PC-3 (cell line): ENCODE measurements at regions not wholly inside any gene's neighbourhood (a gene's known extent, or its start where the extent isn't known, plus 50 kb on each side); places are given as distances from the start of the nearest gene placed in this dataset.

ENCODE experiments used
- ATAC-seq: fragments of 200-7000 bp; cut with Tn5 transposase; 2 replicates; pipeline ENCODE4 v1.9.1; 2020; ENCODE audit warnings: mild to moderate bottlenecking, moderate library complexity
- BruUV-seq: library from RNA; stranded (reverse); fragments of 400-500 nt; replicated peaks from 2 replicates; lab custom pipeline; 2021; lab: Mats Ljungman, UMichigan
- CTCF ChIA-PET: fragments of 300-600 bp; sonication (Branson Sonifier 250); formaldehyde crosslinking; loops from one replicate; lab custom pipeline; 2022; ENCODE audit warnings: antibody characterized with exemption; lab: Charles Lee
- POLR2A ChIA-PET: fragments of 300-600 bp; sonication (Branson Sonifier 250); formaldehyde crosslinking; loops from one replicate; lab custom pipeline; 2022; ENCODE audit warnings: antibody characterized with exemption; ENCODE audit not compliant: unreplicated experiment; lab: Charles Lee
- DNase-seq: peaks from one replicate; pipeline ENCODE4 v3.0.0-alpha.2; 2015
- H2AFZ ChIP-seq: fragments of 300-600 bp; sonication (generic); 2 replicates; pipeline ENCODE4 v1.6.0; 2016; ENCODE audit warnings: antibody characterized with exemption, low read length
- H3F3A ChIP-seq: fragments of 300-600 bp; sonication (generic); one replicate; pipeline ENCODE4 v1.6.0; 2017; ENCODE audit warnings: antibody characterized with exemption, low read length, control low read depth, mild to moderate bottlenecking; ENCODE audit not compliant: unreplicated experiment
- H3K27ac ChIP-seq: fragments of 300-600 bp; sonication (generic); 2 replicates; pipeline ENCODE4 v1.5.1; 2016; ENCODE audit warnings: mild to moderate bottlenecking, low read length
- H3K27me3 ChIP-seq: fragments of 300-600 bp; sonication (generic); 2 replicates; pipeline ENCODE4 v1.6.1; 2016; ENCODE audit warnings: low read length, mixed read lengths
- H3K36me3 ChIP-seq: fragments of 300-600 bp; sonication (generic); 2 replicates; pipeline ENCODE4 v1.6.1; 2016; ENCODE audit warnings: low read depth, mixed run types, low read length, mixed read lengths
- H3K4me1 ChIP-seq: fragments of 300-600 bp; sonication (generic); 2 replicates; pipeline ENCODE4 v1.5.1; 2016; ENCODE audit warnings: low read length; ENCODE audit not compliant: insufficient read depth
- H3K4me2 ChIP-seq: fragments of 300-600 bp; sonication (generic); 2 replicates; pipeline ENCODE4 v1.6.0; 2016; ENCODE audit warnings: low read length
- H3K4me3 ChIP-seq: fragments of 300-600 bp; sonication (generic); 2 replicates; pipeline ENCODE4 v1.5.1; 2016; ENCODE audit warnings: mild to moderate bottlenecking, low read length, mixed read lengths
- H3K79me2 ChIP-seq: fragments of 300-600 bp; sonication (generic); 2 replicates; pipeline ENCODE4 v1.6.1; 2017; ENCODE audit warnings: low read length, mixed read lengths
- H3K9ac ChIP-seq: fragments of 300-600 bp; sonication (generic); 2 replicates; pipeline ENCODE4 v1.6.0; 2016; ENCODE audit warnings: mild to moderate bottlenecking, low read length
- H3K9me2 ChIP-seq: fragments of 300-600 bp; sonication (generic); replicated peaks from 2 replicates; pipeline ENCODE4 v1.6.1; 2016; ENCODE audit warnings: mixed run types, low read length, mixed read lengths
- H3K9me3 ChIP-seq: fragments of 300-600 bp; sonication (generic); 2 replicates; pipeline ENCODE4 v1.6.1; 2016; ENCODE audit warnings: low read length, mixed read lengths
- H4K20me1 ChIP-seq: fragments of 300-600 bp; sonication (generic); 2 replicates; pipeline ENCODE4 v1.6.1; 2016; ENCODE audit warnings: low read length, mixed read lengths
- CTCF ChIP-seq: fragments of 300-600 bp; sonication (generic); conservative IDR thresholded peaks from 2 replicates; pipeline ENCODE4 v1.5.1; 2017; ENCODE audit warnings: antibody characterized with exemption, low read depth, mild to moderate bottlenecking, low read length
- EZH2 ChIP-seq: fragments of 300-600 bp; sonication (generic); IDR thresholded peaks from one replicate; pipeline ENCODE4 v1.6.1; 2017; ENCODE audit warnings: antibody characterized with exemption, mild to moderate bottlenecking, low read length; ENCODE audit not compliant: unreplicated experiment
- EZH2phosphoT487 ChIP-seq: fragments of 300-600 bp; sonication (generic); IDR thresholded peaks from 2 replicates; pipeline ENCODE4 v1.6.1; 2018; ENCODE audit warnings: mild to moderate bottlenecking, antibody characterized with exemption, low read length, borderline replicate concordance
- intact Hi-C: fragments of 100-400 bp; cut with micrococcal nuclease; formaldehyde crosslinking; loops from 2 replicates; pipeline ENCODE4 v1.9.0; 2023

- no peaks in the 10 kb centered on the region for H3K9me3 ChIP-seq
- H3K36me3 ChIP-seq: no peaks in the 10 kb centered on the region
- H3K79me2 ChIP-seq: no peaks in the 10 kb centered on the region
- H3K4me3 ChIP-seq: no peak overlapping the region
- no peaks in the 10 kb centered on the region for H3K4me1 ChIP-seq
- no peak overlapping the region for H3K9ac ChIP-seq
- no peaks in the 10 kb centered on the region for H3F3A ChIP-seq
- H3K4me2 ChIP-seq: no peak overlapping the region
- ATAC-seq (no peak), DNase-seq (no peak)
- H4K20me1 ChIP-seq: no peaks in the 10 kb centered on the region
- ChIA-PET POLR2A (no interaction called here), CTCF (no interaction called here)
- TF ChIP-seq EZH2: no peak
- no peak for TF ChIP-seq EZH2phosphoT487
- no peak for TF ChIP-seq CTCF
- intact Hi-C loops: no loop called here
- no TSS peak for BruUV-seq
- H3K9me2 ChIP-seq: no peaks in the 10 kb centered on the region
- H3K27ac ChIP-seq: no peak overlapping the region
- no peak overlapping the region for H2AFZ ChIP-seq
- H3K27me3 ChIP-seq: peaks cover 88% of the 10 kb centered on the region
Measured at GRCh38 chr7:142314281-142314680, 56.4 kb upstream of the PRSS58 start.

GRCh38 chr7:142313528-142313927, 55.7 kb upstream of the PRSS58 start:
- Histone ChIP-seq H3K9me2 (no peaks in the 10 kb centered on the region), H3K9ac (no peak overlapping the region), H3F3A (no peaks in the 10 kb centered on the region), H3K4me2 (no peak overlapping the region), H4K20me1 (no peaks in the 10 kb centered on the region), H3K4me3 (no peak overlapping the region), H2AFZ (no peak overlapping the region), H3K27me3 (peaks cover 88% of the 10 kb centered on the region), H3K4me1 (no peaks in the 10 kb centered on the region), H3K9me3 (no peaks in the 10 kb centered on the region), H3K36me3 (no peaks in the 10 kb centered on the region), H3K27ac (no peak overlapping the region), H3K79me2 (no peaks in the 10 kb centered on the region)
- TF ChIP-seq CTCF: no peak
- TF ChIP-seq EZH2: no peak
- TF ChIP-seq EZH2phosphoT487: no peak
- DNase-seq (no peak), ATAC-seq (no peak)
- CTCF ChIA-PET: no interaction called here
- POLR2A ChIA-PET: no interaction called here
- BruUV-seq: no TSS peak
- intact Hi-C loops: no loop called here

- CTCF ChIA-PET: interaction anchor here (1.1 kb wide), 1 partner anchor 33 kb away, joined by 4 read pairs; no protein-coding TSS in a partner anchor
- no peak for TF ChIP-seq EZH2
- no peak for TF ChIP-seq EZH2phosphoT487
- TF ChIP-seq CTCF: no peak
- no TSS peak for BruUV-seq
Measured at GRCh38 chr7:142311876-142312275, 54.0 kb upstream of the PRSS58 start.

More at GRCh38 chr7:142311876-142312275, 54.0 kb upstream of the PRSS58 start:
- no peaks in the 10 kb centered on the region for H3K79me2 ChIP-seq
- H2AFZ ChIP-seq: no peak overlapping the region
- no peak overlapping the region for H3K9ac ChIP-seq
- ATAC-seq: no peak
- H3K36me3 ChIP-seq: no peaks in the 10 kb centered on the region
- H3F3A ChIP-seq: no peaks in the 10 kb centered on the region
- intact Hi-C loops: no loop called here
- H3K9me3 ChIP-seq: no peaks in the 10 kb centered on the region
- H3K4me3 ChIP-seq: no peak overlapping the region
- no peaks in the 10 kb centered on the region for H4K20me1 ChIP-seq
- no peak for DNase-seq
- POLR2A ChIA-PET: no interaction called here
- no peaks in the 10 kb centered on the region for H3K4me1 ChIP-seq
- peaks cover 90% of the 10 kb centered on the region for H3K27me3 ChIP-seq
- no peaks in the 10 kb centered on the region for H3K9me2 ChIP-seq
- H3K4me2 ChIP-seq: no peak overlapping the region
- no peak overlapping the region for H3K27ac ChIP-seq
